ENCODE measurements at regions not wholly inside any gene's neighbourhood (a gene's known extent, or its start where the extent isn't known, plus 50 kb on each side); places are given as distances from the start of the nearest gene placed in this dataset.

- no peaks in the 10 kb centered on the region for H3K36me3 ChIP-seq (ENCODE audit: insufficient read depth, low read length)
- H3K4me3 ChIP-seq: no peak overlapping the region
- no peak for TF ChIP-seq FOXP2 (optimal IDR thresholded peaks at IDR 0.05; ENCODE audit: control extremely low read depth, extremely low read length, insufficient read depth)
- TF ChIP-seq EZH2 (IDR thresholded peaks at IDR 0.05): no peak
- TF ChIP-seq POLR2AphosphoS5 (IDR thresholded peaks at IDR 0.05; ENCODE audit: borderline replicate concordance, low read depth, low read length): no peak
- H3K9ac ChIP-seq (ENCODE audit: insufficient read length): no peak overlapping the region
- no peak for DNase-seq (ENCODE audit: low read depth, low spot score)
- no peak overlapping the region for H3K27ac ChIP-seq
- no peaks in the 10 kb centered on the region for H3K9me3 ChIP-seq (ENCODE audit: low read depth, low read length)
Measured at GRCh38 chr17:71963791-71964190, 157.0 kb upstream of the SOX9 start.

- no peak overlapping the region for H3K4me3 ChIP-seq
- no peaks in the 10 kb centered on the region for H3K9me3 ChIP-seq (ENCODE audit: low read depth, low read length)
- H3K27ac ChIP-seq: no peak overlapping the region
- no peak for TF ChIP-seq POLR2AphosphoS5 (IDR thresholded peaks at IDR 0.05; ENCODE audit: borderline replicate concordance, low read depth, low read length)
- TF ChIP-seq FOXP2 (optimal IDR thresholded peaks at IDR 0.05; ENCODE audit: control extremely low read depth, extremely low read length, insufficient read depth): no peak
- no peak for TF ChIP-seq EZH2 (IDR thresholded peaks at IDR 0.05)
- H3K36me3 ChIP-seq (ENCODE audit: insufficient read depth, low read length): no peaks in the 10 kb centered on the region
- no peak overlapping the region for H3K9ac ChIP-seq (ENCODE audit: insufficient read length)
- DNase-seq (ENCODE audit: low read depth, low spot score): no peak
Measured at GRCh38 chr17:71964559-71964958, 156.3 kb upstream of the SOX9 start.

GRCh38 chr17:71966055-71966454 lies 154.8 kb upstream of the SOX9 start:
- Histone ChIP-seq H3K27ac (no peak overlapping the region), H3K4me3 (no peak overlapping the region), H3K9ac (ENCODE audit: insufficient read length) (no peak overlapping the region), H3K9me3 (ENCODE audit: low read depth, low read length) (no peaks in the 10 kb centered on the region), H3K36me3 (ENCODE audit: insufficient read depth, low read length) (no peaks in the 10 kb centered on the region)
- no peak for DNase-seq (ENCODE audit: low read depth, low spot score)
- TF ChIP-seq POLR2AphosphoS5 (IDR thresholded peaks at IDR 0.05; ENCODE audit: borderline replicate concordance, low read depth, low read length): no peak
- TF ChIP-seq EZH2 (IDR thresholded peaks at IDR 0.05): no peak
- TF ChIP-seq FOXP2 (optimal IDR thresholded peaks at IDR 0.05; ENCODE audit: control extremely low read depth, extremely low read length, insufficient read depth): no peak

GRCh38 chr17:71966459-71967313 lies 154.1 kb upstream of the SOX9 start:
- H3K36me3 ChIP-seq (ENCODE audit: insufficient read depth, low read length): no peaks in the 10 kb centered on the region
- no peaks in the 10 kb centered on the region for H3K9me3 ChIP-seq (ENCODE audit: low read depth, low read length)
- TF ChIP-seq EZH2 (IDR thresholded peaks at IDR 0.05) (no peak), FOXP2 (optimal IDR thresholded peaks at IDR 0.05; ENCODE audit: control extremely low read depth, extremely low read length, insufficient read depth) (no peak), POLR2AphosphoS5 (IDR thresholded peaks at IDR 0.05; ENCODE audit: borderline replicate concordance, low read depth, low read length) (no peak)
- no peak overlapping the region for H3K9ac ChIP-seq (ENCODE audit: insufficient read length)
- H3K27ac ChIP-seq: no peak overlapping the region
- H3K4me3 ChIP-seq: no peak overlapping the region
- no peak for DNase-seq (ENCODE audit: low read depth, low spot score)

GRCh38 chr17:71969500-71969899 lies 151.3 kb upstream of the SOX9 start:
- no peak for DNase-seq (ENCODE audit: low read depth, low spot score)
- H3K4me3 ChIP-seq: no peak overlapping the region
- H3K36me3 ChIP-seq (ENCODE audit: insufficient read depth, low read length): no peaks in the 10 kb centered on the region
- TF ChIP-seq POLR2AphosphoS5 (IDR thresholded peaks at IDR 0.05; ENCODE audit: borderline replicate concordance, low read depth, low read length) (no peak), EZH2 (IDR thresholded peaks at IDR 0.05) (no peak), FOXP2 (optimal IDR thresholded peaks at IDR 0.05; ENCODE audit: control extremely low read depth, extremely low read length, insufficient read depth) (no peak)
- H3K9me3 ChIP-seq (ENCODE audit: low read depth, low read length): no peaks in the 10 kb centered on the region
- H3K9ac ChIP-seq (ENCODE audit: insufficient read length): no peak overlapping the region
- H3K27ac ChIP-seq: no peak overlapping the region

GRCh38 chr17:71970312-71970711 lies 150.5 kb upstream of the SOX9 start:
- H3K9ac ChIP-seq (ENCODE audit: insufficient read length): no peak overlapping the region
- DNase-seq (ENCODE audit: low read depth, low spot score): no peak
- no peak for TF ChIP-seq EZH2 (IDR thresholded peaks at IDR 0.05)
- no peak for TF ChIP-seq FOXP2 (optimal IDR thresholded peaks at IDR 0.05; ENCODE audit: control extremely low read depth, extremely low read length, insufficient read depth)
- TF ChIP-seq POLR2AphosphoS5 (IDR thresholded peaks at IDR 0.05; ENCODE audit: borderline replicate concordance, low read depth, low read length): no peak

GRCh38 chr17:71974051-71974450 lies 146.8 kb upstream of the SOX9 start:
- Histone ChIP-seq H3K36me3 (ENCODE audit: insufficient read depth, low read length) (no peaks in the 10 kb centered on the region), H3K4me3 (no peak overlapping the region), H3K9me3 (ENCODE audit: low read depth, low read length) (no peaks in the 10 kb centered on the region), H3K27ac (no peak overlapping the region), H3K9ac (ENCODE audit: insufficient read length) (no peak overlapping the region)
- no peak for DNase-seq (ENCODE audit: low read depth, low spot score)
- TF ChIP-seq EZH2 (IDR thresholded peaks at IDR 0.05) (no peak), POLR2AphosphoS5 (IDR thresholded peaks at IDR 0.05; ENCODE audit: borderline replicate concordance, low read depth, low read length) (no peak), FOXP2 (optimal IDR thresholded peaks at IDR 0.05; ENCODE audit: control extremely low read depth, extremely low read length, insufficient read depth) (no peak)

More at GRCh38 chr17:71970312-71970711, 150.5 kb upstream of the SOX9 start:
- Histone ChIP-seq H3K9me3 (ENCODE audit: low read depth, low read length) (no peaks in the 10 kb centered on the region), H3K4me3 (no peak overlapping the region), H3K36me3 (ENCODE audit: insufficient read depth, low read length) (no peaks in the 10 kb centered on the region), H3K27ac (no peak overlapping the region)

- Histone ChIP-seq H3K4me3 (no peak overlapping the region), H3K9ac (ENCODE audit: insufficient read length) (no peak overlapping the region), H3K36me3 (ENCODE audit: insufficient read depth, low read length) (no peaks in the 10 kb centered on the region), H3K27ac (no peak overlapping the region), H3K9me3 (ENCODE audit: low read depth, low read length) (no peaks in the 10 kb centered on the region)
- no peak for TF ChIP-seq POLR2AphosphoS5 (IDR thresholded peaks at IDR 0.05; ENCODE audit: borderline replicate concordance, low read depth, low read length)
- no peak for TF ChIP-seq FOXP2 (optimal IDR thresholded peaks at IDR 0.05; ENCODE audit: control extremely low read depth, extremely low read length, insufficient read depth)
- TF ChIP-seq EZH2 (IDR thresholded peaks at IDR 0.05): no peak
- no peak for DNase-seq (ENCODE audit: low read depth, low spot score)
Measured at GRCh38 chr17:71975331-71975801, 145.5 kb upstream of the SOX9 start.
